Stimulated activated CD4-positive, alpha-beta T cell treated with anti-CD3 and anti-CD28 coated beads, Interleukin-4, amount 100 ng/mL, for 48 hours (primary cell): ENCODE measurements at regions not wholly inside any gene's neighbourhood (a gene's known extent, or its start where the extent isn't known, plus 50 kb on each side); places are given as distances from the start of the nearest gene placed in this dataset.
"Not testable (repeated sequence)": the region's sequence is repeated elsewhere in the genome, so short reads cannot be mapped to it uniquely, and the experiment has no call there.

Experiments
- DNase-seq, 2 donors: peaks; one replicate each; pipeline ENCODE4 v3.0.0-alpha.2; 2020; ENCODE audit warnings: low read depth in 2 of 2

DNA sequence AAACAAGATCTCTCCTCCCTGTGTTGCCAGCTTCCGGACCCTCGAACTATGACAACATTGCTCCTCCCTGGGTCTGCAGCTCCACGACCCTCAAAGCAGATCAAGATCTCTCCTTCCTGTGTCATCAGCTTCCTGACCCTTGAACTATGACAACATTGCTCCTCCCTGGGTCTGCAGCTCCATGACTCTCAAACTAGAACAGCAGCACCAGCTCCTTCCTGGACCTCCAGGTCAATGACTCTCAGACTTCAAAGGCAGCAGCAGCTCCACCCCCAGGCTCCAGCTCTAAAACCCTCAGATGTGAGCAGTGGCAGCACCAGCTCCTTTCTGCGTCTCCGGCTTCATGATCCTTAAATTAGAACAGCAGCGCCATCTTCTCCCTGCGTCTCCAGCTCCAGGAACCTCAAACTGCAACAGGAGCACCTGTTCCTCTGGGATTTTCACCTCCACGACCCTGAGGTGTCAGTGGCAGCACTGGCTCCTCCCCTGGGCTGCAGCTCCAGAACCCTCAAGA, 341.0 kb upstream of the SULF2 start:
- DNase-seq: no peak

GRCh38 chr20:48124960-48125359, 339.7 kb upstream of the SULF2 start:
- no peak for DNase-seq

DNA sequence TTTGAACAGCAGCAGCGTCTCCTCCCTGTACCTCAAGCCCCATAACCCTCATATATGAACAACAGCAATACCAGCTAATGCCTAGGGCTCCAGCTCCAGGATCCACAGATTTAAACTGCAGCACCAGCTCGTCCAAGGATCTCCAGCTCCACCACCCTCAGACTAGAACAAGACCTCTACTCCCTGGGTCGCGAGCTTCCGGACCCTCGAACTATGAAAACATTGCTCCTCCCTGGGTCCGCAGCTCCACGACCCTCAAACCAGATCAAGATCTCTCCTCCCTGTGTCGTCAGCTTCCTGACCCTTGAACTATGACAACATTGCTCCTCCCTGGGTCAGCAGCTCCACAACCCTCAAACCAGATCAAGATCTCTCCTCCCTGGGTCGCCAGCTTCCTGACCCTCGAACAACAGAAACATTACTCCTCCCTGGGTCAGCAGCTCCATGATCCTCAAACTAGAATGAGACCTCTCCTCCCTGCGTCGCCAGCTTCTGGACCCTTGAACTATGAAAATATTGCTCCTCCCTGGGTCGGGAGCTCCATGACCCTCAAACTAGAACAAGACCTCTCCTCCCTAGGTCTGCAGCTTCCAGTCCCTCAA, 339.0 kb upstream of the SULF2 start:
- DNase-seq: no peak

- DNase-seq: no peak
These were observed 334.8 kb upstream of the SULF2 start for GRCh38 chr20:48120120-48120519.

DNA sequence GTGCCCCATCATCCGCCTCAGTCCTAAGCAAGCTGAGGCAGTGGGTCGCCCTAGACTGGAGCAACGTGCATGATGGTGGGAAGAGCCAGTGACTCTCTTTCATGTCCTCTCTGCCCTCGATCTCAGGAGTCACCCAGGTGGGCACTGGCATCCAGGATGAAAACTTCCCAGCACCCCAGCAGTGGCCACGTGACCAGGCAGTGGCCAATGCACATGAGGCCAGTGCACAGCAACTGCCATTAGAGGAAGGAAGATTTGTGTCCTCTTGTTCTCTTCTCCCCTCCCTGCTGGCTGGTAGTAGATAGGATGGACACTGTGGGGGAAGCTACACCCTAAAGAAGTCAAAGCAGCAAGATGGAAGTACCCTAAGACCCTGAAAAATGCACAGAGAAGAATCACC, 334.1 kb upstream of the SULF2 start:
- not testable (repeated sequence) for DNase-seq

GRCh38 chr20:48115502-48115901, 330.2 kb upstream of the SULF2 start:
- DNase-seq: no peak

DNA sequence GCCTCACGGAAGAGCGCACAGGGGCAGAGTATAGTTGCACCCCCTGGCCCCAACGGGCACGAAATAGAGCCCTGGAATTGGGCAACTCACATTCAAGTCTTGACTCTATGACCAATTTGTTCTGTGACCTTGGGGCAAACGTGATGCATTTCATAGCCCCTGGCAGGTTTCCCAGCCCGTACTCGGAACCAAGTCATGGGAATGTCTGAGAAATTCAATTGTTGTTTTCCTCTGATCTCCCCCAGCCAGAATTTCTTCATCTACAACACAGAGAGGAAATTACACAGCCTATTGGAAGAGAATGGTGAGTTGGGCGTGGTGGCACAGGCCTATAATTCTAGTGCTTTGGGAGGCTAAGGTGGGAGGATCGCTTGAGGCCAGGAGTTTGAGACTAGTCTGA, 322.3 kb upstream of the SULF2 start:
- no peak for DNase-seq

- no peak for DNase-seq
These were observed 321.1 kb upstream of the SULF2 start for GRCh38 chr20:48106428-48106827.

GRCh38 chr20:48105526-48105925, 320.2 kb upstream of the SULF2 start:
- DNase-seq: no peak

DNA sequence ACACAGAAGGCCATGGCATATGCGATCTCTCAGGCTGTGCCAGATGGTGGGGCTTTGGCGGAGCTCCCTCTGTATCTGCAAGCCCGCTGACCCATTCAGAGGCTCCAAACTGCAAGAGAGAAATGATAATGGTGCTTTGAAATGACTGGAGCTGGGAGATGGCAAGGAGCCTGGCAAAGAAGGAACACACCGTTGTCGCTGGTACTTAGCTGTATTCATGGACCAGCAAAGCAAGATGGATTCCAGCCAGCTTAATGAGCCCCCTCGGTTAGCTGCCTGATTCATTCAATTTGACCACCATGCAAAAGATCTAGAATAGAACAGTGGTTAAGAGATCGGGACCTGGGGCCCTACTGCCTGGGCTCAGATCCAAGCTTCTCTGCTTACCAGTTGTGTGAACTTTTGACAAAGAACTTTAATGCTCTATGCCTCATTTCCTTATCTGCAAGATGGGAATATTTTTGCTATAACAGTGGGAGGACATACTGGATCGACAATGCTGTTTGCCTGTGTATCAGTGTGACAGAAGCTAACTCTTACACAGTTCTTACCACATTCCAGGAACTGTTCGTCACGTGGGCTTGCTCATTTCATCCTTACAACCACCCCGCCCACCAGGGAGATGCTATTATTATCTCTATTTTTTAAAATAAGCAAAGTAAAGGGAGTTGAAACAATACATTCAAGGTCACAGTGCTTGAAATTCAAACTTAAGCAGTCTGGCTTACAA, 317.8 kb upstream of the SULF2 start:
- DNase-seq: no peak

DNA sequence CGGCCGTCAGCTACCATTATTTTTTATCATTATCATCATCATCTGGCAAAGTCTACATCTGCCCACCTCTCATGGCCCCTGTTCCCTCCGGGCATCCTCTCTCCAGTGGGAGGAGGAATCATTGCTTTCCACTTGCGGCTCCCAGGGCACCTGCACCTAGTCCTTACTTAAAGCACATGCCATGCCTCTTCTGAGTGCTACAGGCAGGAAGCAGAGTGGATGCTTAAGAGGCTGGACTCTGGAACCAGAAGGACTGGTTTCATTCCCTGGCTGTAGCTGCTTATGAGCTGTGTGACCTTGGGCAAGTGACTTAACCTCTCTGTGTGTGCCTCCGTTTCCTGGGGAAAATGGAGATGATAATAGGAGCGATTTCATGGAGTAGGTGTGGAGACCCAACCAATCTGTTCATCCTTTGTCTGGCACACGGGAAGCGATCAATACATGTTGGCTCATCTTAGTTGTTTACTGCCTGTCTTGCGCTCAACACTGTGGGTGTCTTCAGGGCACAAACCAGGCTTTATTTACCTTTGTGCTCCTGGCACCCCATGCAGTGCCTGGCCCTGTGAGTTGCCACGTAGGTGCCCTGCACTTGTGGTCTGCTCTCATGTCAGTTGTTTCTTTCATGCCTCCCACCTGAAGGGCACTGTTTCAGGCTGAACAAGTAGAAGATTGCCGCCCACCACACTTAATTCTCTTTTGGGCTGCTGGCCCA, 317.0 kb upstream of the SULF2 start:
- DNase-seq: no peak

- no peak for DNase-seq
These were observed 315.2 kb upstream of the SULF2 start for GRCh38 chr20:48100483-48100882.

DNA sequence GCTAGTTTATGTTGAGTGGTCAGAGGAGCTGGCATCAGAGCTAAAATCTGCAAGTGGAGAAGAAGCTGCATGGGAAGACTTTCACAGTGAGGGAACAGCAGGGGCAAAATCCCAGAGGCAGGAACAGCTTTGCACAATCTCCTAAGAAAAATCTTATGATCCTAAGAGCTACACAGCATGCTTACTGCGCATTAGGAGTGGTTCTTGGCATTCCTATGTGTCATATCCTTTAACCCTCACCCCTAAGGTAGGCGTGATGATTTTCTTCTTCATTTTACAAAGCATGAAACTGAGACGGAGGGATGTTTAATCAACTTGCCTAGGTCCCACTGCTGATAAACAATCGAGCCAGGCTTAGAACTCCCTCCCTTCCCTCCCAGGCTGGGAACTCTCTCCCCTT, 313.6 kb upstream of the SULF2 start:
- no peak for DNase-seq

DNA sequence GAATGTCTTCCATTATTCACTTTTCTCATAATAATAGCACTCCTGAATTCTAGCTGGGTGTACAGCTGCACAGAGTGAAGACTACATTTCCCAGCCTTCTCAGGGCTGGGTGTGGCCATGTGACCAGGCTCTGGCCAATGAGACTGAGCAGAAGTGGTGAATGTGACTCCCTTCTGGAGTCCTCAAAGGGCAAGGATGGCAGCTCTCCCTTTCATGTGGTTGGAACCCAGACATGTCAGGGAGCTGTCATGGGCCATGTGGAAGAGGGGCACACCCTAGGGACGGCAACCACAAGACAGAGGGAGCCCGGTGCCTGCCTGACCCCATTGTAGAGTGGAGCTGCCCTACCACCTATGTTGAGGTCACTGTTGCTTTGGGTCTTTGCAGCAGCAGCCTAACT, 312.8 kb upstream of the SULF2 start:
- no peak for DNase-seq

GRCh38 chr20:48096957-48097890, 311.9 kb upstream of the SULF2 start:
- DNase-seq: no peak

- no peak for DNase-seq
These were observed 311.1 kb upstream of the SULF2 start for GRCh38 chr20:48096212-48096875.

- DNase-seq: no peak
These were observed 309.7 kb upstream of the SULF2 start for GRCh38 chr20:48094944-48095343.

- DNase-seq: no peak
These were observed 309.0 kb upstream of the SULF2 start for GRCh38 chr20:48094196-48094749.

- no peak for DNase-seq
These were observed 307.5 kb upstream of the SULF2 start for GRCh38 chr20:48092596-48093280.

DNA sequence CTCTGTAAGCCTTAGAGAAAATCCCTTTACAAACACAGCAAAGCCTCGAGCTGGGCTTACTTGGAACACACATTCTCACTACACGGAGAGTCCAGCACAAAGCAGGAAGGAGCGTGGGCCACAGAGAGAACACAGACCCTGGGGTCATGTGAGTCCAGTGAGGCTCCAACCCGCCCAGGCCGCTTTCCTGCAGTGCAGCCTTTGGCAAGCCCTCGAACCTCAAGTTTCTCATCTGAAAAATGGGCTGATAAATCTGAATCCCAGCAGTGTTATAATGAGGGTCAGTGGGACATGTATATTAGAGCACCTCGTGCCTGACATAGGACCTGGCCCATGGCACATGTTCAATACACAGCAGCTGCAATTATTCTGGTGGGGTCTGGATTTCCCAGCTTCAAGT, 305.5 kb upstream of the SULF2 start:
- no peak for DNase-seq
